ENCODE measurements at regions not wholly inside any gene's neighbourhood (a gene's known extent, or its start where the extent isn't known, plus 50 kb on each side); places are given as distances from the start of the nearest gene placed in this dataset.

GRCh38 chr3:5294356-5294755 is 106.8 kb downstream of the EDEM1 start:
- TF ChIP-seq CTCF (conservative IDR thresholded peaks at IDR 0.05) (no peak), EZH2 (IDR thresholded peaks at IDR 0.05; ENCODE audit: low read depth) (no peak)
